Gastrocnemius medialis (tissue), 4 donors: ENCODE measurements at regions not wholly inside any gene's neighbourhood (a gene's known extent, or its start where the extent isn't known, plus 50 kb on each side); places are given as distances from the start of the nearest gene placed in this dataset.

Experiments used
- ATAC-seq, 2 donors: fragments of 150-250 bp; one replicate each; pipeline ENCODE4 v1.9.1; 2016
- DNase-seq, 2 donors: peaks; one replicate each; pipeline ENCODE4 v3.0.0-alpha.2; 2019
- H3K27ac ChIP-seq, 4 donors: fragments of 200-600 bp; sonication (generic); 1 replicate in 1 of 4; 2 replicates in 3 of 4; pipeline ENCODE4 v1.5.1; 2016 to 2018; ENCODE audit warnings: mild to moderate bottlenecking in 2 of 4, moderate library complexity in 1 of 4
- H3K27me3 ChIP-seq, 3 donors: fragments of 200-600 bp; sonication (generic) in 2 of 3; 1 replicate in 1 of 3; 2 replicates in 2 of 3; pipeline versions ENCODE4 v1.5.1 to v1.6.0; 2016 to 2019; ENCODE audit warnings: mild to moderate bottlenecking in 1 of 3, moderate library complexity in 1 of 3
- H3K36me3 ChIP-seq, 2 donors: fragments of 200-600 bp; sonication (generic) in 1 of 2; one replicate each; pipeline ENCODE4 v1.5.1; 2017 to 2018
- H3K4me1 ChIP-seq, 2 donors: fragments of 200-600 bp; sonication (generic) in 1 of 2; one replicate each; pipeline ENCODE4 v1.5.1; 2016 to 2017; ENCODE audit warnings: mild to moderate bottlenecking in 2 of 2
- H3K4me3 ChIP-seq, 4 donors: fragments of 200-600 bp; sonication (generic) in 3 of 4; 1 replicate in 1 of 4; 2 replicates in 3 of 4; pipeline ENCODE4 v1.5.1; 2016 to 2019; ENCODE audit warnings: mild to moderate bottlenecking in 2 of 4
- H3K9me3 ChIP-seq, 3 donors: fragments of 200-600 bp; sonication (generic) in 2 of 3; 1 replicate in 1 of 3; 2 replicates in 2 of 3; pipeline ENCODE4 v1.5.1; 2016 to 2019
- POLR2A ChIP-seq, 2 donors: fragments of 450-650 bp; IDR thresholded peaks; one replicate each; pipeline ENCODE4 v1.6.1; 2017; ENCODE audit warnings: antibody characterized with exemption in 2 of 2, mild to moderate bottlenecking in 2 of 2, moderate library complexity in 2 of 2
- in situ Hi-C, 4 donors: fragments of 200-750 bp; cut with MboI; loops; one replicate each; pipeline versions ENCODE4 v1.15.0 to v1.8.0; 2017; ENCODE audit warnings: low sequenced_read_pairs in 4 of 4
- intact Hi-C: fragments of 100-400 bp; cut with DNase I; formaldehyde crosslinking; loops from one replicate; pipeline ENCODE4 v1.15.1; 2023; ENCODE audit warnings: low total_unique reads
- TF ChIP-seq, protein P1 (sequence below), 5 experiments: fragments of 450-650 bp in 3 of 5; fragments of 200-600 bp in 2 of 5; sonication (generic) in 2 of 5; IDR thresholded peaks in 4 of 5; conservative IDR thresholded peaks in 1 of 5; 1 replicate in 4 of 5; 2 replicates in 1 of 5; pipeline ENCODE4 v1.5.1; 2016 to 2019; ENCODE audit warnings: antibody characterized with exemption in 5 of 5, mild to moderate bottlenecking in 3 of 5, moderate library complexity in 3 of 5

DNA sequence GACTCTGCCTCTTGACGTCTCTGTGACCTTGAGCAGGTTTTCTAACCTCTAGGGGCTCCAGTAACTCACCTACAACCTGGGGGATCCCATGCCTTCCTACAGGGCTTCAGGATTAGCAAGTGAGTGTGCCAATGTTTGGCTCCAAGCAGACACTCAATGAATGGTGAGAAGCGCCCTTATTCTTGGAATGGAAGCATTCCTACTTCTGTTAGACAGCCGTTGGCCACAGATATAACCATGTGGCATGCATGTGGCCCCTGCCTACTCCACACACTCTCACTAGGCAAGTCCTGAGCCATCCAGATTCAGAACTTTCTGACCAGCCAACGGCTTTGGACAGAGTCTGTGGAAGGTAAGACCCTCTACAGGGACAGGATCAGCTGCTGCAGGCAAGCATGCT is 108.9 kb upstream of the LYZL2 start:
- intact Hi-C loops (no loop called here), in situ Hi-C loops (loop anchor here in 1 of 4 donors (25.0 kb wide), 1 partner anchor 749 kb away; no protein-coding TSS in a partner anchor)
- TF ChIP-seq, protein P1, sequence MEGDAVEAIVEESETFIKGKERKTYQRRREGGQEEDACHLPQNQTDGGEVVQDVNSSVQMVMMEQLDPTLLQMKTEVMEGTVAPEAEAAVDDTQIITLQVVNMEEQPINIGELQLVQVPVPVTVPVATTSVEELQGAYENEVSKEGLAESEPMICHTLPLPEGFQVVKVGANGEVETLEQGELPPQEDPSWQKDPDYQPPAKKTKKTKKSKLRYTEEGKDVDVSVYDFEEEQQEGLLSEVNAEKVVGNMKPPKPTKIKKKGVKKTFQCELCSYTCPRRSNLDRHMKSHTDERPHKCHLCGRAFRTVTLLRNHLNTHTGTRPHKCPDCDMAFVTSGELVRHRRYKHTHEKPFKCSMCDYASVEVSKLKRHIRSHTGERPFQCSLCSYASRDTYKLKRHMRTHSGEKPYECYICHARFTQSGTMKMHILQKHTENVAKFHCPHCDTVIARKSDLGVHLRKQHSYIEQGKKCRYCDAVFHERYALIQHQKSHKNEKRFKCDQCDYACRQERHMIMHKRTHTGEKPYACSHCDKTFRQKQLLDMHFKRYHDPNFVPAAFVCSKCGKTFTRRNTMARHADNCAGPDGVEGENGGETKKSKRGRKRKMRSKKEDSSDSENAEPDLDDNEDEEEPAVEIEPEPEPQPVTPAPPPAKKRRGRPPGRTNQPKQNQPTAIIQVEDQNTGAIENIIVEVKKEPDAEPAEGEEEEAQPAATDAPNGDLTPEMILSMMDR (IDR thresholded peaks at IDR 0.05 in 4 of 5, conservative IDR thresholded peaks at IDR 0.05 in 1 of 5), result no peak
- TF ChIP-seq POLR2A (IDR thresholded peaks at IDR 0.05), result no peak
- no peak for DNase-seq
- Histone ChIP-seq H3K4me1 (peaks cover 2 to 8% of the 10 kb centered on the region in 2 donors), H3K27me3 (no peaks in the 10 kb centered on the region), H3K27ac (no peak overlapping the region), H3K4me3 (no peak overlapping the region), H3K9me3 (no peaks in the 10 kb centered on the region), H3K36me3 (no peaks in the 10 kb centered on the region)
- no peak for ATAC-seq

DNA sequence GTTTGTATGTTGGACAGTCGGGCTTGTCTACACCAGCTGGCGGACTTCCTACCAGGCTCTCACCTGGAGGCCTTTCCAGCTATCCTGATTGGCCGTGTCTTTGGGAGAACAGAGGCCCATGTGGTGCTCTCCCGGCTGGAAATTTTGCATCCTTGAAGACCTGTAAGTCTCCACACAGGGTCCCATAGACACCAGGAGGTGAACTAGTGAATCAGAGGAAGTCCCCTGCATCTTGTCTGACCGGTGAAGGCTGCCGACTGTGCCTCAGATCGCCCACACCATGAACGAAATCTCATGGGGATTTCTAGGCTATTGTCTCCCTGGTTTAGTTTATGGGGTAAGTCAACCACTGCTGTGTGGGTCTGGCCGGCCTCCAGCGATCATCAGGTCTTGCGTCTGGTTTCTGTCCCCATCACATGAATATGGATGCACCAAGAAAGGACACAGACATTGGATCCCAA is 108.4 kb upstream of the LYZL2 start:
- Histone ChIP-seq H3K9me3 (no peaks in the 10 kb centered on the region), H3K27me3 (no peaks in the 10 kb centered on the region), H3K27ac (no peak overlapping the region), H3K36me3 (no peaks in the 10 kb centered on the region), H3K4me1 (peaks cover 2 to 8% of the 10 kb centered on the region in 2 donors), H3K4me3 (no peak overlapping the region)
- intact Hi-C loops (no loop called here), in situ Hi-C loops (loop anchor here in 1 of 4 donors (25.0 kb wide), 1 partner anchor 749 kb away; no protein-coding TSS in a partner anchor)
- DNase-seq (no peak), ATAC-seq (no peak)
- TF ChIP-seq, protein P1 (IDR thresholded peaks at IDR 0.05 in 4 of 5, conservative IDR thresholded peaks at IDR 0.05 in 1 of 5), result no peak
- no peak for TF ChIP-seq POLR2A (IDR thresholded peaks at IDR 0.05)

DNA sequence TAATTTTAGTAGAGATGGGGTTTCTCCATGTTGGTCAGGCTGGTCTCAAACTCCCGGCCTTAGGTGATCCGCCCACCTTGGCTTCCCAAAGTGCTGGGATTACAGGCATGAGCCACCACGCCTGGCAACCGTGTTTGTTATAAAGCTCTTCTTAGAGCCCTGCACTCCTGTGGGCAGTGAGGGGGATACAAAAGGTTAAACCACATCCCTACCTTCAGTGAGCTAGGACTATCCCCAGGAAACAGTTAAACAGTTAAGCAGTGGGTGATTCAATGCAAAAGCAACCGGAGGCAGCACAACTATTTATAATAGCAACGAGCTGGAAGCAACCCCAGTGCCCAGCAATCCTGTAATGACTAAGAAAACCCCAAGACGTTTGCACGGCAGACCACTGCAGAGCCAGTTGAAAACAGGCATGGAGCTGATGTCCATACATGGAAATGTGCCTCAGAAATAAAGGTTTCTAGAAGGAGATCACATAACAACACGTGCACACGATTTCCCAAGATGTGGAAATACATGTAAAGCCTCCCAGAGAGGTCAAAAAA is 107.2 kb upstream of the LYZL2 start:
- peak; percentile 23 to 52 for DNase-seq
- no peak for TF ChIP-seq POLR2A (IDR thresholded peaks at IDR 0.05)
- TF ChIP-seq, protein P1 (IDR thresholded peaks at IDR 0.05 in 4 of 5, conservative IDR thresholded peaks at IDR 0.05 in 1 of 5), result no peak
- intact Hi-C loops (no loop called here), in situ Hi-C loops (loop anchor here in 1 of 4 donors (25.0 kb wide), 1 partner anchor 751 kb away; no protein-coding TSS in a partner anchor)
- ATAC-seq, result peak; percentile 92 to 93
- Histone ChIP-seq H3K4me3 (no peak overlapping the region), H3K36me3 (no peaks in the 10 kb centered on the region), H3K4me1 (peaks cover 2 to 8% of the 10 kb centered on the region in 2 donors), H3K9me3 (no peaks in the 10 kb centered on the region), H3K27me3 (no peaks in the 10 kb centered on the region), H3K27ac (no peak overlapping the region)

DNA sequence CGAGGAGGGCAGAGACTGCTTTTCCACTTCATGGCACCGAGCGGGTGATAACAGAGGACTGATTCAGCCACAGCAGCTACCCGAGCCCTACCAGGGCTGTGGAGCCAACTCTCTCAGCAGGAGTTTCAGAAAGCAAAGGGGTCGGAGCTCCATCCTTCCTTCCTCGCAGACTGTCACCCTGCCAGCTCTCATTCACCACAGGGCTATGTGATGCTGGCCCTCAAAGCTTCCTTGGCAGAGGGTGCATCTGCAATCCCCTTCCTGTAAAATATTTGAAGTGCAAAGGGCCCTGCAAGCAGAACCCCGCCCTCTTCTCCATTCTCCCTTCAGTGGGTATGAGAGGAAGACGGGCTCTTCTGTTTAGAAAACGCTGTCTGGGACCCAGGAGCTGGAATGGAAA is 105.3 kb upstream of the LYZL2 start:
- in situ Hi-C loops, result loop anchor here in 1 of 4 donors (25.0 kb wide), 1 partner anchor 752 kb away; no protein-coding TSS in a partner anchor
- ATAC-seq (no peak), DNase-seq (no peak)
- H3K4me1 ChIP-seq, result peaks cover 2 to 8% of the 10 kb centered on the region in 2 donors
- H3K9me3 ChIP-seq, result no peaks in the 10 kb centered on the region
- no peaks in the 10 kb centered on the region for H3K36me3 ChIP-seq
- intact Hi-C loops, result no loop called here
- no peak overlapping the region for H3K4me3 ChIP-seq
- TF ChIP-seq POLR2A (IDR thresholded peaks at IDR 0.05), result no peak
- TF ChIP-seq, protein P1 (IDR thresholded peaks at IDR 0.05 in 4 of 5, conservative IDR thresholded peaks at IDR 0.05 in 1 of 5), result no peak
- H3K27me3 ChIP-seq, result no peaks in the 10 kb centered on the region
- H3K27ac ChIP-seq, result no peak overlapping the region
